GM19463 (cell line): ENCODE measurements at regions not wholly inside any gene's neighbourhood (a gene's known extent, or its start where the extent isn't known, plus 50 kb on each side); places are given as distances from the start of the nearest gene placed in this dataset.

ENCODE experiments used
- ATAC-seq: cut with Tn5 transposase; IDR thresholded peaks from one replicate; pipeline ENCODE4 v1.9.1; 2021; ENCODE audit warnings: mild to moderate bottlenecking, moderate library complexity; ENCODE audit not compliant: unreplicated experiment

DNA sequence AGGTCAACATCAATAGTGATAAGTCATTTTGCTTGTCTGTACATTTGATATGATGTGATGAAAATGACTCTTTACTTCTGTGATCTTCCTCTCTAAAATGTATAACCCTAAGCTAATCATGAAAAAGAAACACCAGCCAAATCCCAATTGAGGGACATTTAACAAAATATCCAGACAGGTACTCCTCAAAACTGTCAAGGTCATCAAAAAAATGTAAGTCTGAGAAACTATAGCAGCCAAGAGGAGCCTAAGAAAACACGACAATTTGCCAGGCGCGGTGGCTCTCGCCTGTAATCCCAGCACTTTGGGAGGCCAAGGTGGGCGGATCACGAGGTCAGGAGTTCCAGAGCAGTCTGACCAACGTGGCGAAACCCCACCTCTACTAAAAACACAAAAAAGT, 708.5 kb upstream of the ID4 start:
- ATAC-seq: no peak

DNA sequence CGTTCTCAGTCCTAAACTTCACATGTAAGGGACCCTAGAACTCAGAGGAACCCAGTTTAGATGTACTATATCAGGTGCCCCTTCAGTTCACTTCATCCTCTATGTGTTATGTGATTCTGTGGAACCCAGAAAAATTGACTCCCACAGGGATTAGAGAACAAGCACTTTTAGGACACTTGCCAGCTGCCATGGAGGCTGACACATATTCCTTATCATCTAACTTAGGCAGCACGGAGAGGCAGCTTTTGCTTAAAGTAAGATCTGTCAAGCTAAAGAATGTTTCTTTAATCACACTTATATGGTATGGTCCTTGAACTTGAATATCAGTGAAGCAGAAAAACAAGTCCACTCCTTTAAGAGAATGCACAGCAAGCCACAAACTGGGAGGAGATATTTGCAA, 701.5 kb upstream of the ID4 start:
- ATAC-seq: no peak

- no peak for ATAC-seq
Observed at GRCh38 chr6:19137505-19137904, 699.7 kb upstream of the ID4 start.

- no peak for ATAC-seq
Observed at GRCh38 chr6:19142275-19142674, 694.9 kb upstream of the ID4 start.

GRCh38 chr6:19150307-19150706, 686.9 kb upstream of the ID4 start:
- ATAC-seq: no peak

- ATAC-seq: no peak
Observed at GRCh38 chr6:19153270-19153980, 683.7 kb upstream of the ID4 start.

DNA sequence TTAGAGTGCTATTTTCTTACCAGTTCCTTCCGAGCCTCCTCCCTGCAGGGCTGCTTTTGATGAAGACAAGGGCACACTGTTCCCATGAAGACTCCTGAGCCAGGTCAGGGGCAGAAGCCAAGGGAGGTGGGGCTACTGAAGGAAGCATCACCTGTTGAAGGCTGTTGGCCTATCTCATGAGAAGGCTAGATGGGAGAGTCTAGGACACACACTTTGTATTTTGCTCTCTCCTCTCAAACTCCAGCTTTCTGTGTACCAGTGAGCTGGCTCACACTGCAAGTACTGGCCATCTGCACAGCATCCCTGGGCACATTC, 683.2 kb upstream of the ID4 start:
- ATAC-seq: no peak

- ATAC-seq: no peak
Observed at GRCh38 chr6:19156443-19156842, 680.7 kb upstream of the ID4 start.

GRCh38 chr6:19157486-19157885, 679.7 kb upstream of the ID4 start:
- no peak for ATAC-seq

DNA sequence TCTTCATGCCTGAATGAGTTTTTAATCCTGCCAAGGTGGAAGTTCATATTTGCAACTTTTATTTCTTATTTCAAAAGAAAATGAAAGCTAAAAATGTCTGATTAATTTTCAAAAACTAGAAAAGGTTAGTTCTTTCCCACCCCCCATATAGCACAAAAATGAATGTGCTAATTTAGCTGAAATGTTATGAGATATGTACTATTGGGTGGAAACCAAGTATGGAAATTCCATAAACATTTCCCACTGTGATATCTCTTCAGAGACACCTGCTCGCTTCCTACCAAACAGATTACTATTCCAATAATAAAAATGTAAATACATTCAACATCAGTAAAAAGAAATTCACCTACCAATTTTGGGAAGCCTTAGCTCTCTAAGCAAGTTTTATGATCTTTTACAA, 678.6 kb upstream of the ID4 start:
- no peak for ATAC-seq

DNA sequence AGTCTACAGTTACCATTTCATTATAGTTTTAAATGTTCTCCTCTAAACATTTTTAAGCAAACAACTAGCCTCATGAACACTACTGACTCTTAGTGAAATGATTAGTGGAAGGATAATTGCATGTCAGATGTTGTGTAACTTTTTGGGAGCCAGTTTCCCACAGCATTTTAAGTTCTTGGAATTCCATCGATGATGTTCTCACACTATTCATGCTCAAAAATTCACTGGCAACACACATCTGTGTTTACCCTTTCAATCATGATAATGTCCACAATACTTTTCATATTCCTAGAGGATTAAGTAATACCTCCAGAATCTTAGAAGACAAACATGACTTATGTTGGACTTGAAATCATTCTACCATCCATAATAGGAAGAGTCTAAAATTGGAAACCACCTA, 678.1 kb upstream of the ID4 start:
- no peak for ATAC-seq

- ATAC-seq: no peak
Observed at GRCh38 chr6:19159561-19159960, 677.6 kb upstream of the ID4 start.

GRCh38 chr6:19160081-19160730, 677.0 kb upstream of the ID4 start:
- ATAC-seq: no peak

DNA sequence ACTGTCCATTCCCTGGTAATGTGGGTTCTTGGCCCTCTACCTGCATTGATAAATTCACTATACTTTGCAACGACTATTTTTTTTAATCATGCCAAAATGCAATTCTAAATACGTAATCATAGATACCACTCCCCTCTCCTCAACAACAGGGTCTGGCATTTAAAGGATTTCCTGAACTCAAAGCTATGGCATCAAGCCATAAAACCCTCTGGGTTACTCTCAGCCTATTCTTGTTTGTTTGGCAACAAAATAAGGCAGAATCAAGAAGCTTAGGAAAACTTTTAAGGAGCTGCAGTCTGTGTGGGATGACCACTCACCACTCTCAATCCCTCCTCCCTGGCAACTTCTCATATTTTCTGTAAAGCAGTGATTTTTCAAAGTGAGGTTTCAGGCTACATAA, 669.9 kb upstream of the ID4 start:
- no peak for ATAC-seq

GRCh38 chr6:19169366-19169765, 667.8 kb upstream of the ID4 start:
- no peak for ATAC-seq

DNA sequence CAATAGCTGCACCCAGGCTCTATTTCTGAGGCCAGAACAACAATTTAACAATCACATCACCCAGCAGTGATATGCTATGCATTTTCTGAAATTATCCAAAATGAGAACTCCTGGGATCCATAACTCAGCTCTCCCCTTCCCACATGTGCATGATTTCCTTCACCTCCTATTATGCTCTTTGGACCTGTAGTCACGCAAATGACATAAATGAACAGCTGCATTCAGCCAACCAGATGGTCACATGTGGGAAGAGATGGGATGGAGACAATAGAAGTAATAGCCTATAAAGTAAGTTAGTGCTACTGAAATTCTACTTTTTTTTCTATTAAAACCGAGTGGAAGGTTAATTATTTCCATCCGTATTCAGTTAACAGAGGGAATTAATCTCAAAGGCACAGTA, 662.1 kb upstream of the ID4 start:
- no peak for ATAC-seq

GRCh38 chr6:19180348-19181072, 656.7 kb upstream of the ID4 start:
- no peak for ATAC-seq

DNA sequence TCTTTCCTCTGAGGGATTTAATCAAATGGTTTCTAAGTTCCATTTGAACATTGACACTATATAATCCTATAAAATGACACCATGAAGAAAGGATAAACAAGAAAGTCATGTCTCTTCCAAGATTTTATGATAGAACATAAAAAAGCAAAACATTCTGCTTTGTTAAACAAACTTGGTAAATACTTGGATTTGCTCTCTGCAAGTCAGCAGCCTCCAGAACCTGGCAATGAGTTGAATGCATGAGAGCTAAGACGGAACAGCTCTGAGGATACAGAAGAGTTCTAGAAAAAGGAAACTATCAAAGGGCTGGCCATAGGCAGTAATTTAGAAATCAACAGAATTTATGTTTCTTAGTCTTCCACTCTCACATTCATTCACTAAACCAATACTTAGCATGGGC, 656.0 kb upstream of the ID4 start:
- no peak for ATAC-seq

- no peak for ATAC-seq
Observed at GRCh38 chr6:19193624-19194023, 643.5 kb upstream of the ID4 start.

DNA sequence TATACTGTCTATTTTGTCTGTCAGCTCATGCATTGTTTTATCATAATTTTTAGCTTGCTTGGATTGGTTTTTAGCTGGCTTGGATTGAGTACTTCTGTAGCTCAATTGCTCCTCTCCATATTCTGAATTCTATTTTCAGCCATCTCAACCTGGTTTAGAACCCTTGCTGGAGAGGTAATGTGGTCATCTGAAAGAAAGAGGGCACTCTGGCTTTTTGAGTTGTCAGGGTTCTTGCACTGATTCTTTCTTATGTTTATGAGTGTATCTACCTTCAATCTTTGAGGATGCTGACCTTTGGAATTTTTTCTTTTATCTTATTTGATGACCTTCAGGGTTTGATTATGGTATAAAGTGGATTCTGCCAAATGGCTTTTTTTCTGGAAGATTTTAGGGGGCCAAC, 632.7 kb upstream of the ID4 start:
- ATAC-seq: no peak

DNA sequence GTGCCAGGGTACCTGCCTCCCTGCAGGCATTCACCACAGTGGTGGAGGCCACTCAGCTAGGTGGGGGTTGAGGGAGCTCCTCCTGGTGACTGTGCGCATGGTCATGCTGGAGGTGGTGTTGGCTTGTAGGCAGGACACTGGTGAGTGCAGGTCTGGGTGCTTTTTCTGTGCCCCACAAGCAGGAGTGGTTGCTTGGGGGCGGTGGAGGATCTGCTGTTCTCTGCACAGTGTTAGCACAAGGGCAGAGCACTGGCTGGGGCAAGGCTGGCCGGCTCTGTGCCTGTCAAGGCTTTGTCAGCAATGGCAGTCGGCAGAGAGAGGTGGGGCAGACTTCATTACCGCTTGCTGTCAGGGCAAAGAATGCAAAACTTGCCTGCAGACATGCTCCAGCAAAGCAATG, 632.1 kb upstream of the ID4 start:
- no peak for ATAC-seq

- no peak for ATAC-seq
Observed at GRCh38 chr6:19209202-19209601, 628.0 kb upstream of the ID4 start.
